Uterus (tissue), 2 donors: ENCODE measurements at regions not wholly inside any gene's neighbourhood (a gene's known extent, or its start where the extent isn't known, plus 50 kb on each side); places are given as distances from the start of the nearest gene placed in this dataset.

ENCODE experiments used
- POLR2A ChIP-seq, 2 donors: fragments of 450-650 bp; IDR thresholded peaks; one replicate each; pipeline ENCODE4 v1.6.1; 2016; ENCODE audit warnings: antibody characterized with exemption in 2 of 2, mild to moderate bottlenecking in 1 of 2, moderate library complexity in 1 of 2
- TF ChIP-seq, protein P1 (sequence below), 4 experiments: fragments of 200-600 bp in 2 of 4; fragments of 450-650 bp in 2 of 4; sonication (generic) in 2 of 4; IDR thresholded peaks; one replicate each; pipeline ENCODE4 v1.5.1; 2016 to 2019; ENCODE audit warnings: antibody characterized with exemption in 4 of 4, mild to moderate bottlenecking in 2 of 4, moderate library complexity in 1 of 4

DNA sequence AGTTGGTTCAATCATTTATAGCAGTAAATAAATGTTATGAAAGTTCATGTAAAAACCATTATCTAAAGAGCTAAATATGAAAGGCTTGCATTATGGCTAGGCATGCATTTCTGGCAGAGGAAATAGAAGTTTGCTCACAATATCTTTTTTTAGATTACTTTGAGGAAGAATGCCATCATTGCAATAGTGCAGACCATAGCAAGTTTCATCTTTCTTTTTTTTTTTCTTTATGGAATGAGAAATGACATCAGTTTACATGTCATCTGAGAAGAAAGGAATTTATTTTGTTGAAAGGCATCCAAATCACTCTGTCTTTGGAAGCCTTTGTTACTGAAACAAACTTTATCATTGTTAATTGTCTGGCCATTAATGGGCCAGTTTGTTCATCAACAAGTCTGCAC, 74.5 kb upstream of the NCKAP5 start:
- TF ChIP-seq, protein P1, sequence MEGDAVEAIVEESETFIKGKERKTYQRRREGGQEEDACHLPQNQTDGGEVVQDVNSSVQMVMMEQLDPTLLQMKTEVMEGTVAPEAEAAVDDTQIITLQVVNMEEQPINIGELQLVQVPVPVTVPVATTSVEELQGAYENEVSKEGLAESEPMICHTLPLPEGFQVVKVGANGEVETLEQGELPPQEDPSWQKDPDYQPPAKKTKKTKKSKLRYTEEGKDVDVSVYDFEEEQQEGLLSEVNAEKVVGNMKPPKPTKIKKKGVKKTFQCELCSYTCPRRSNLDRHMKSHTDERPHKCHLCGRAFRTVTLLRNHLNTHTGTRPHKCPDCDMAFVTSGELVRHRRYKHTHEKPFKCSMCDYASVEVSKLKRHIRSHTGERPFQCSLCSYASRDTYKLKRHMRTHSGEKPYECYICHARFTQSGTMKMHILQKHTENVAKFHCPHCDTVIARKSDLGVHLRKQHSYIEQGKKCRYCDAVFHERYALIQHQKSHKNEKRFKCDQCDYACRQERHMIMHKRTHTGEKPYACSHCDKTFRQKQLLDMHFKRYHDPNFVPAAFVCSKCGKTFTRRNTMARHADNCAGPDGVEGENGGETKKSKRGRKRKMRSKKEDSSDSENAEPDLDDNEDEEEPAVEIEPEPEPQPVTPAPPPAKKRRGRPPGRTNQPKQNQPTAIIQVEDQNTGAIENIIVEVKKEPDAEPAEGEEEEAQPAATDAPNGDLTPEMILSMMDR (IDR thresholded peaks at IDR 0.05) = no peak
- no peak for TF ChIP-seq POLR2A (IDR thresholded peaks at IDR 0.05)
